GM18951 (cell line): ENCODE measurements at regions not wholly inside any gene's neighbourhood (a gene's known extent, or its start where the extent isn't known, plus 50 kb on each side); places are given as distances from the start of the nearest gene placed in this dataset.

ENCODE experiments used
- POLR2A ChIP-seq: IDR thresholded peaks from 4 replicates; pipeline ENCODE4 v1.6.1; 2011; ENCODE audit warnings: mild to moderate bottlenecking; ENCODE audit not compliant: insufficient read length, insufficient read depth; ENCODE audit errors: extremely low read depth
- in situ Hi-C: fragments of 300-500 bp; cut with MboI; formaldehyde crosslinking; loops from one replicate; pipeline ENCODE4 v1.12.0; 2022; ENCODE audit warnings: low sequenced_read_pairs, mixed read lengths, inconsistent platforms; ENCODE audit not compliant: unreplicated experiment

DNA sequence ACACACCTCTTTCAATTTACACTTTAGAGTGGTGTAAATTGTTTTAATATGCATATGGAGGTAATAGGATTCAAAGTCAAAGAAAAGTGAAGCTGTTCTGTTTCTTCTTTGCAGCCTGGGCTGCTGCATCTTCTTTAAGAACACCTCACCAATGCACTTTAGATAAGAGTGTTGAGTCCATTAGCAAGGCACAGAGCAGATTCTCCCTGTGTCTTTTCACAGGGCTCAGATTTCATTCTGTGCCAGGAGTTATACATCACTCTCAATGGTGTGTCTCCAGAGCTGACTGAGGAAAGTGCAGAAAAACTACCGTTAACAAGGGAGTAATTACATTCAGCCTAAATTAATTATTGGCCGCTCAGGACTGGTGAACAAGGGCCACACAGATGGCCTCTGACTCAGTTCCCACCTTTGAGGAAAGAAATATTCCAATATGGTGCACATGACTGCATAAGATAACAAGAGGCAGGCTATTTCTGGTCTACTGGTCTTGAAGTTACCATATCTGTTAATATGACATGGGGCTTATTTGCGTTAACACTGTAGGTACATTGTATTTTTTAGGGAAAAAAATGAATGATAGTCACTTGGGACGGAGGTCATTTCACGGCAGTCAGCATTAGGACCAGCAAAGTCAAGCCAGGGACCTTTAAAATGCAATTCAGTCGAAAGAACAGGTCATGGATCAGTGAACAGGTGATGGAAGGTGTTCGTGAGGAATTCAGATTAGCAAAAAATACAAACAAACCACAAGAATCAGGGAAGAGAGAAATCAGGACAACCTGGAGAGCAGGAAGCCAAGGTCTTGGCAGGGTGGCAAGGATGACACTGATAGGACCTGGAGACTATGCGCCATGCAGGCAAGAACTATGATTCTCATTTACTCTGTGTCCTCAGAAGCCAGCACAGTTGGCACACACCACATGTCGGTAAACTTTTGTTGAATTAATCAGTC, 203.7 kb downstream of the TBX18 start:
- in situ Hi-C loops: no loop called here
- TF ChIP-seq POLR2A: no peak

DNA sequence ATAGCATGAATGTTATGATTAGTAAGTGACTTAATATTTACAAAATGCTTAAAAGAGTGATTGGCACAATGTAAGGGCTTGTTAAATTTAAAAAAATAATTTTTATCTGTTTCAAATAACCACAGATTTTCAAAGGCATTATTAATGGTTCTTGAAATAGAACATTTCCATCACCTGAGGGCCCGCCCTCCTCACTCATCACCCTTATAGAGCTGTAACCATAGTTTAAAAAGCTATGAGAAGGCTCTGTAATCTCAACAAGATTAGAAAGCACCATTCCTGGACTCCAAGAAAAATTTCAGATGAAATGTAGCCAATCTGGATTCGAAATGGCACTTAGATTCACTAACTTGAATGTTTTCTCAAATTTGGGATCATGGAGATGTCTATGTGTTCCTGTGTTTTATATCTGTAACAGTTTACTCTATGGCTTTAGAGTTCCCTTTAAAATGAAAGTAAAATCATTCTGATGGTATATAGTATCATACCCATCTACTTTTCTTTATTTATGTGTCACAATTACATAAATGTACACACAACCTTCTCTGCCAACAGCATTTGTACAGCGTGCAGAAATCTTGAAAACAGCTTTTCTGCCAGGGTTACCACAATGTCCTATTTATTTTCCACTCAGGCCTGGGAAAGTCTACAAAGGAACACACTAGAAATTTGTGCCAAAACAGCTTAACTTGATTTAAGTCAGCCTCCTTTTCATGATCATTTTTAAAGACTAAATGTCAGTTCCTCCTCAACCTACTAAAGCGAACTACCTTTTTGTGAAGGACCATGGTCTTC, 207.7 kb downstream of the TBX18 start:
- in situ Hi-C loops: no loop called here
- no peak for TF ChIP-seq POLR2A

- in situ Hi-C loops: no loop called here
- TF ChIP-seq POLR2A: no peak
Measured at GRCh38 chr6:84554706-84555105, 209.7 kb downstream of the TBX18 start.

DNA sequence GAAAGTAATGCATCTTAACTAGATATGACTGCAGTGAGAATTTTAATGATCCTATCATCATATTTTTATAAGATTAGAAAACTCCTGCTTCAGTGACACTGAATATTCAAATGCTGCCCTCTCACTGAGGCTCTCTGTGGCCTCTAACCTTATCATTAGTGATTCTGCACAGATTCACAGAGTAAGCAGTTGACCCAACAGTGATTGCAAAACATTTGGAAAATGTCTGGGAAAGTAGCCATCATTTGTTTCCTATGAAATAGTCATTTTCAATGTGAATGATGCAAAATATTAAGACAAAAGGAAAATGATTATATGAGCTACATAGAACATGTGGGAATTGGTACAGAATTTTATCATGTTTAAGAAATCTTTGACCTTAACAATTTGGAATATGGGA, 210.3 kb downstream of the TBX18 start:
- in situ Hi-C loops: no loop called here

DNA sequence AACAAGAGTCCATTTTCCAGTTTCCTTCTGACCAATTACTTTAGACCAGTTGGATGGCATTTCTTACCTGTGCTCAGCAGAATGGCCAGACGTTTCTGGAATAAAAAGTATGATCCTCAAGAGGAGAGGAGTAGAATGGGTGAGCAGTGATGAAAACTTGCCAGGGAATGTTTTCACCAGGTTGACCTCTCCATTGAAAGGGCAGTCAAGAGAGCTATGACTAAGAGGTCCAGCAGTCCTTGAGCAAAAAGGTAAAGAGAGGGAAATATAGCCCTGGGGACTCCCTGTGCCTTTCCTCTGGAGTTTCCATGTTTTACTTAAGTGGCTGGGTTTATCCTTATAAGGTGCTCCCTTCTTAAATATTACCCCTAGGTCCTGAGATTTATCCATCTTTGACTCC, 210.9 kb downstream of the TBX18 start:
- no peak for TF ChIP-seq POLR2A
- in situ Hi-C loops: no loop called here

More for the DNA sequence above, 210.3 kb downstream of the TBX18 start:
- no peak for TF ChIP-seq POLR2A

- in situ Hi-C loops: no loop called here
- no peak for TF ChIP-seq POLR2A
Measured at GRCh38 chr6:84551797-84552196, 212.6 kb downstream of the TBX18 start.

DNA sequence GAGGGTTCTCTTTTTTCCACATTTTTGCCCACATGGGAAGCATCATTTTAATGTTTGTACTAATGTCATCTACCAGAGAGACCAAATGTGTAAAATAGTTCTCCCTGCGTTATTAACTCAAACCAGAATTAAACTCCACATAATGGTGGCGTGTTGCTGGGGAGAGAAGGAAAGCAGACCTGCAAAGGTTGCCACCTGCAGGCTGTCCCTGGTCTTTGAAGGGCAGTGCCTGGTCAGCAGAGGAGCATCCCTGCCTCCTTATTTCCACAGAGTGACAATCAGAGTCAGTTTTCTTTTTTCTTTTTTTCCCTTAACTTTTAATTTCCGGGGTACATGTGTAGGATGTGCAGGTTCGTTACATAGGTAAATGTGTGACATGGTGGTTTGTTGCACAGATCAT, 214.5 kb downstream of the TBX18 start:
- no peak for TF ChIP-seq POLR2A
- in situ Hi-C loops: no loop called here

DNA sequence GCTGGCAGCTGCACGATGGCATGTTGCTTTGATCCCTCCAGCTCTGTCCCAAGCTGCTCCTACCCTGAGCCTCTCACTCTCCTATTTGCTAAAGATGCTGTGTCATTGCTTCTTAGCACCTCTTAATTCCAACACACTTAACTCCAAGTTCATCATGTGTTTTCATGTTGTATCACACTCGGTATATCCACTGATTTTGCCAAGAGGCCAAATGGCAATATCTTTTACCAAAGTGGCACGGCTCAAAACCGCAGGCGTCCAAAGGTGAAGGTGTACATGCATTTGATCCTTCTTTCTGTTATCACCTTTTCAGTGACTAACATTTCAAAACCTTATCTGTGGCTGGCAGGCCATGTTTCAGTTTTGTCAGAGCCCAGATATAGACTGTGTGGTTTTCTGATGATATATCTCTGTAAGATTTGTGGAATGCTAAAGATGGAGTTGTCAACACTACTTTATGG, 217.0 kb downstream of the TBX18 start:
- TF ChIP-seq POLR2A: no peak
- in situ Hi-C loops: no loop called here

GRCh38 chr6:84546427-84546914, 217.9 kb downstream of the TBX18 start:
- TF ChIP-seq POLR2A: no peak
- in situ Hi-C loops: no loop called here

- no peak for TF ChIP-seq POLR2A
- in situ Hi-C loops: no loop called here
Measured at GRCh38 chr6:84539122-84539856, 225.1 kb downstream of the TBX18 start.

- no peak for TF ChIP-seq POLR2A
- in situ Hi-C loops: no loop called here
Measured at GRCh38 chr6:84536885-84537638, 227.3 kb downstream of the TBX18 start.

DNA sequence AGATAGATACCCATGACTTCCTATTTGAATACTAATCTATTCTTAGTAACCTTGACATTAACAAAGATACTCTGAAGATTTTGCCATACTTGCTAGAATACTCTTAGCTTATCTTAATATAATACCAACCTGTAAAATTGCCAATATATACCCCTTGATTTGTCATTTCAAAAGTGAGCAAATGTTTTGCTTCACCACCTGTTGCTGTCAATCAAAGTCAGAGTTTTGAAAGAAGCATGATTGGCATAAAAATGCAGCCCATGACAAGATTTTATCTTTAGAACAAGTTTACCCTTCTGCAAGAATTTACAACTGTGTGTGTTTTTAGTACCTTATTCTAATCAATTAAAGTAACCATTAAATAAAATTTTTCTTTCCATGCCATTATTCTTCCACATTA, 236.2 kb downstream of the TBX18 start:
- TF ChIP-seq POLR2A: no peak
- in situ Hi-C loops: no loop called here
